ENCODE measurements at regions not wholly inside any gene's neighbourhood (a gene's known extent, or its start where the extent isn't known, plus 50 kb on each side); places are given as distances from the start of the nearest gene placed in this dataset.

DNA sequence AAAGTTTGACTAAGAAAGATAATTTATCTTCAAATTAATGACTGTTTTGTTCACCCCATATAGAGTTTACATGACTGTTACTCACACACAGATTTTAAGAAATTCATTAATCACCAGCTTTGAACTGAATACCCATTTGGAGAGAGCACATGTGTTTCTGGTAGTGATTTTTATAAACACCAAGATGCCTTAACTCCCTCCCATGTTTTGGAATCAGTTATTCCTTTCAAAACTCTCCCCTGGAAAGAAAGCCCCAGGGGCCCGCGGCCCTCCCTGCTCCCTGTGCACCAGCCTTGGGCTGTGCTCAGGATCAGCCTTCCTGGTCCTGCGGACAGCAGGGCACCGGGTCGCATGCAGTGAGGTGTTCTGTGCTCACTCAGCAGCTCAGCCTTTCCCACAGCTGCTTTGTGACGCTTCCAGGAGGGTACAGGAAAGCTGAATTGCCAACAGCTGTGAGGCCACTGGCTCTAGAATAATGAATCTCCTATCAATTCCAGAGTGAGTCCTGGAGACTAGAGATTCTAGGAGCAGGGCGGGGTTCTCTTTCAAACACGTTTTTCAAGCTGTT is 483.2 kb downstream of the EFNB2 start:
- no peak for TF ChIP-seq CTCF (IDR thresholded peaks at IDR 0.05)
- Mint-ChIP-seq H3K4me3 (no peak overlapping the region), H3K36me3 (ENCODE audit: low read depth) (no peaks in the 10 kb centered on the region), H3K9me3 (no peaks in the 10 kb centered on the region), H3K4me1 (ENCODE audit: low read depth) (peaks cover 27% of the 10 kb centered on the region), H3K27ac (no peak overlapping the region), H3K27me3 (ENCODE audit: insufficient read depth) (no peaks in the 10 kb centered on the region; the same call in 1 of the 2 replicates)
- no peak for DNase-seq

DNA sequence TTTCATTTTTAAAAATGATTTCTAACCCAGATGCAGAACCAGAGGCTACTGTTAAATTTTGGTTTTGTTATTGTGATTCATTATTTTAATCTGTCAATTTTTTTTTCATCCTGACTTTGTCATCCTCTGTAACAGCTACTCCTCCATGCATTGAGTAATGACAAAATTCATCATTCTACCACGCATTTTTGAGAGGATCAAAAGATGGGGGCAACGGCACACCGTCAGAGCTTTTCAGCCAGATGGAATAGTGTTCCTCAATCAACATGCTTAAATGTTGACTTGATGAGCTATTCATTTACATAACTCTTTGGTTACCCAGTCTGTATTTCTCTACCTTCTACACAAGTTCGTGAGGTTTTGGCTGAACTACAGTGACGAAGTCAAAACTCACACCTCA is 486.3 kb downstream of the EFNB2 start:
- no peak for DNase-seq
- Mint-ChIP-seq H3K36me3 (ENCODE audit: low read depth) (no peaks in the 10 kb centered on the region), H3K27ac (no peak overlapping the region), H3K4me1 (ENCODE audit: low read depth) (peaks cover 21% of the 10 kb centered on the region), H3K27me3 (ENCODE audit: insufficient read depth) (no peaks in the 10 kb centered on the region; the same call in 1 of the 2 replicates), H3K4me3 (no peak overlapping the region; the same call in 1 of the 2 replicates), H3K9me3 (no peaks in the 10 kb centered on the region)
- TF ChIP-seq CTCF (IDR thresholded peaks at IDR 0.05), result no peak

GRCh38 chr13:106048386-106048785 is 487.1 kb downstream of the EFNB2 start:
- no peak for TF ChIP-seq CTCF (IDR thresholded peaks at IDR 0.05)
- H3K4me3 Mint-ChIP-seq, result no peak overlapping the region
- no peak overlapping the region for H3K27ac Mint-ChIP-seq

DNA sequence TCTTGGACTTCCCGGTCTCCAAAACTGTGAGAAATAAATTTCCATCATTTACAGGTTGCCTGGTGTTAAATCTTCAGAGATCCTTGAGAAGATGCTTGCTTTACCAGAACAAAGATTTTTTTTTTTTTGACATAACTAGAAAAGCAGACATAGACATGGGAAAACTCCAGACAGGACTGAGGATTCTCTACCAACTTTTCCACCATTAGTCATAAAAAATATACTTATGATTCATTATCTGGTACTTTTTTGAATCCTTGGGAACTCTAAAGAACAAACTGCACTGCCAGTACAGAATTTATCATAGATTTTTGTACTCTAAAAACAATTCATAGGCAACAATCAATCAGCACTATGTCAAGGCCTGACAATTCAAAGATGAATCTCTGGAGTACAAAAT is 487.6 kb downstream of the EFNB2 start:
- H3K27ac Mint-ChIP-seq, result no peak overlapping the region
- peaks cover 21% of the 10 kb centered on the region for H3K4me1 Mint-ChIP-seq (ENCODE audit: low read depth)
- DNase-seq, result no peak
- H3K9me3 Mint-ChIP-seq, result no peaks in the 10 kb centered on the region
- no peaks in the 10 kb centered on the region for H3K36me3 Mint-ChIP-seq (ENCODE audit: low read depth)
- H3K27me3 Mint-ChIP-seq (ENCODE audit: insufficient read depth), result no peaks in the 10 kb centered on the region; the same call in 1 of the 2 replicates
- no peak for TF ChIP-seq CTCF (IDR thresholded peaks at IDR 0.05)
- no peak overlapping the region for H3K4me3 Mint-ChIP-seq

More at GRCh38 chr13:106048386-106048785, 487.1 kb downstream of the EFNB2 start:
- Mint-ChIP-seq H3K4me1 (ENCODE audit: low read depth) (peaks cover 21% of the 10 kb centered on the region), H3K36me3 (ENCODE audit: low read depth) (no peaks in the 10 kb centered on the region), H3K27me3 (ENCODE audit: insufficient read depth) (no peaks in the 10 kb centered on the region; the same call in 1 of the 2 replicates), H3K9me3 (no peaks in the 10 kb centered on the region)
- DNase-seq, result no peak

- no peak for DNase-seq
- Mint-ChIP-seq H3K9me3 (no peaks in the 10 kb centered on the region), H3K27me3 (ENCODE audit: insufficient read depth) (no peaks in the 10 kb centered on the region; the same call in 1 of the 2 replicates), H3K27ac (no peak overlapping the region), H3K36me3 (ENCODE audit: low read depth) (no peaks in the 10 kb centered on the region), H3K4me3 (no peak overlapping the region), H3K4me1 (ENCODE audit: low read depth) (peaks cover 35% of the 10 kb centered on the region)
- no peak for TF ChIP-seq CTCF (IDR thresholded peaks at IDR 0.05)
These were observed 492.4 kb downstream of the EFNB2 start for GRCh38 chr13:106042996-106043581.
